Panc1 (cell line): ENCODE measurements at regions not wholly inside any gene's neighbourhood (a gene's known extent, or its start where the extent isn't known, plus 50 kb on each side); places are given as distances from the start of the nearest gene placed in this dataset.

Experiments used
- CTCF ChIP-seq: fragments of 450-650 bp; IDR thresholded peaks from 2 replicates; pipeline ENCODE4 v1.5.1; 2017; ENCODE audit warnings: mild to moderate bottlenecking
- POLR2AphosphoS5 ChIP-seq: IDR thresholded peaks from 2 replicates; pipeline ENCODE4 v1.6.1; 2012; ENCODE audit warnings: mild to moderate bottlenecking, low read depth, low read length, moderate library complexity

DNA sequence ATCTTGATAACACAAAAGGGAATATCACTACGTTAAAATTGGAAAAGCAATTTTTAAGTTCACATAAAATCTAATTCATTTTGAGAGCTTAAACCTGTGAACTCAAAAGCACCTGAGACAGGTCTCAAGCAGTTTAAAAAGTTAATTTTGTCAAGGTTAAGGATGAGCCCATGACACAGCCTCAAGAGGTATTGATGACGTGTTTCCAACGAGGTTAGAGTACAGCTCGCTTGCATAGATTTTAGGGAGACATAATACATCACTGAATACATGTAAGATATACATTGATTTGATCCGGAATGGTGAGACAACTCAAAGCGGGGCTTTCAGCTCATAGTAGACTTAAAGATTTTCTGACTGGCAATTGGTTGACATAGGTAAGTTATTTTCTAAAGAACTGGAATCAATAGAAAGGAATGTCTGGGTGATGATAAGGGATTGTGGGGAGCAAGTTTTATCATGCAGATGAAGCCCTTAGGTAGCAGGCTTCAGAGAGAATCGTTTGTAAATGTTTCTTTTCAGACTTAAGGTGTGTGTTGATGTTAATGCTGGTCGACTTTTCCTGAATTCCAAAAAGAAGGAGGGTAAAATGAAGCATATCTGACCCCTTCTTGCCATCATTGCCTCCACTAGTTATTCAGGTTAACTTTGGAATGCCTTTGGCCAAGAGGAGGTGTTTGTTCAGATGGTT is 2890.6 kb downstream of the PCDH9 start:
- no peak for TF ChIP-seq CTCF
- TF ChIP-seq POLR2AphosphoS5 = no peak
